Fibroblast of the conjunctiva (primary cell): ENCODE measurements at regions not wholly inside any gene's neighbourhood (a gene's known extent, or its start where the extent isn't known, plus 50 kb on each side); places are given as distances from the start of the nearest gene placed in this dataset.

Source experiments
- DNase-seq: peaks from one replicate; pipeline ENCODE4 v3.0.0-alpha.2; 2010; ENCODE audit warnings: low read depth

GRCh38 chr4:85265234-85265633, 209.7 kb upstream of the ARHGAP24 start:
- DNase-seq = no peak

GRCh38 chr4:85268188-85268587, 206.8 kb upstream of the ARHGAP24 start:
- no peak for DNase-seq

GRCh38 chr4:85268961-85269360, 206.0 kb upstream of the ARHGAP24 start:
- no peak for DNase-seq

GRCh38 chr4:85274955-85275354, 200.0 kb upstream of the ARHGAP24 start:
- DNase-seq = no peak

GRCh38 chr4:85280963-85281362, 194.0 kb upstream of the ARHGAP24 start:
- DNase-seq = no peak

GRCh38 chr4:85291226-85291625, 183.7 kb upstream of the ARHGAP24 start:
- no peak for DNase-seq

- DNase-seq = no peak
Observed at GRCh38 chr4:85298037-85298436, 176.9 kb upstream of the ARHGAP24 start.

GRCh38 chr4:85302193-85302736, 172.7 kb upstream of the ARHGAP24 start:
- DNase-seq = no peak

GRCh38 chr4:85302756-85303155, 172.2 kb upstream of the ARHGAP24 start:
- no peak for DNase-seq

- DNase-seq = no peak
Observed at GRCh38 chr4:85318415-85318814, 156.5 kb upstream of the ARHGAP24 start.

GRCh38 chr4:85358831-85359230, 116.1 kb upstream of the ARHGAP24 start:
- DNase-seq = no peak

- DNase-seq = no peak
Observed at GRCh38 chr4:85362550-85362949, 112.4 kb upstream of the ARHGAP24 start.

GRCh38 chr4:85367815-85368214, 107.1 kb upstream of the ARHGAP24 start:
- no peak for DNase-seq

GRCh38 chr4:85368240-85368639, 106.7 kb upstream of the ARHGAP24 start:
- DNase-seq = no peak

- DNase-seq = no peak
Observed at GRCh38 chr4:85368932-85369331, 106.0 kb upstream of the ARHGAP24 start.

- no peak for DNase-seq
Observed at GRCh38 chr4:85369703-85370380, 105.1 kb upstream of the ARHGAP24 start.

- peak; percentile 38 for DNase-seq
Observed at GRCh38 chr4:85370400-85371032, 104.4 kb upstream of the ARHGAP24 start.

GRCh38 chr4:85372966-85373365, 102.0 kb upstream of the ARHGAP24 start:
- no peak for DNase-seq

- no peak for DNase-seq
Observed at GRCh38 chr4:85376285-85376684, 98.7 kb upstream of the ARHGAP24 start.

- no peak for DNase-seq
Observed at GRCh38 chr4:85381968-85382367, 93.0 kb upstream of the ARHGAP24 start.

GRCh38 chr4:85391071-85391470, 83.9 kb upstream of the ARHGAP24 start:
- DNase-seq = no peak

- DNase-seq = no peak
Observed at GRCh38 chr4:85391589-85392410, 83.2 kb upstream of the ARHGAP24 start.

- no peak for DNase-seq
Observed at GRCh38 chr4:85393201-85393600, 81.7 kb upstream of the ARHGAP24 start.
